H54 (cell line): ENCODE measurements at regions not wholly inside any gene's neighbourhood (a gene's known extent, or its start where the extent isn't known, plus 50 kb on each side); places are given as distances from the start of the nearest gene placed in this dataset.

Experiments used
- DNase-seq: peaks from one replicate; pipeline ENCODE4 v3.0.0; 2011; ENCODE audit warnings: low spot score, mixed read lengths; ENCODE audit not compliant: insufficient read length
- FAIRE-seq: peaks from 3 replicates; lab custom pipeline; 2011; peaks lifted over from hg19 to GRCh38; lab: Jason Lieb, UNC
- POLR2A ChIP-seq: IDR thresholded peaks from 2 replicates; pipeline ENCODE4 v1.6.1; 2011; ENCODE audit warnings: low read depth, mild to moderate bottlenecking, low read length

DNA sequence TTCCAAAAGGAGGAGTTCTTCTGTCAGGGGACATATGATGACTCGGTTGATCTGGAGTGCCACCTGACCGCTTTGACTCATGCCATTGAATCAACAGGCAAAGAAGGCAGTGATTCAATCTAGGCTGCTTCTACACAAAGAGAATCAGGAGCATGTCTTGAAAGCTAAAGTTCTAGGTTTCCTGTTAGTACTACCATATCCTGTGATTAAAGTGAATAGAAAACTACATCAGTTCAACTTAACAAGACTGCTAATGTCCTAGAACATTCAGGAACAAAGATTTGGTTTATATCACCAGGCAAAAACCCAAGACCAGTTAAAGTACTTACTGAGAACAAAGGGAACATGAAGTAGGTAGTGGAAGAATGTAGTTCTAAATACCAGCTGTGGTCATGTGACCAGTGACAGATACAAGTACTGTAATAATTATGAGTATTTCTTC, 216.8 kb upstream of the SGK1 start:
- no peak for TF ChIP-seq POLR2A
- DNase-seq, result no peak
- FAIRE-seq, result no peak

DNA sequence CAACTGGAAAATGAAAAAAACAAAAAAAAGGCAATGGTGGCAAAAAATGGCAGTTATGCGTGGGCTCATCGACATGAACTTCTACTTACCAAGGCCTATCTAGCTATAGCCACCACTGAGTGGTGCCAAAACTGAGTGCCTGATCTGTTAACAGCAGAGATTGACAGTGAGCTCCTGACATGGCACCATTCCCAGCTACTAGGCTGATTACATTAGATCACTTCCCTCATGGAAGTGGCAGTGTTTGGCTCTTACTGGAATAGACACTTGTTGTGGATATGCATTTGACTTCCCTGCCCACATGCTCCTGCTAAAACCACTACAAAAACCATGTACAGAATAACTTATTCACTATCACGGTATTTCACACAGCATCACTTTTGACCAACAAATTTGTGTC, 216.1 kb upstream of the SGK1 start:
- DNase-seq (no peak), FAIRE-seq (no peak)
- no peak for TF ChIP-seq POLR2A

DNA sequence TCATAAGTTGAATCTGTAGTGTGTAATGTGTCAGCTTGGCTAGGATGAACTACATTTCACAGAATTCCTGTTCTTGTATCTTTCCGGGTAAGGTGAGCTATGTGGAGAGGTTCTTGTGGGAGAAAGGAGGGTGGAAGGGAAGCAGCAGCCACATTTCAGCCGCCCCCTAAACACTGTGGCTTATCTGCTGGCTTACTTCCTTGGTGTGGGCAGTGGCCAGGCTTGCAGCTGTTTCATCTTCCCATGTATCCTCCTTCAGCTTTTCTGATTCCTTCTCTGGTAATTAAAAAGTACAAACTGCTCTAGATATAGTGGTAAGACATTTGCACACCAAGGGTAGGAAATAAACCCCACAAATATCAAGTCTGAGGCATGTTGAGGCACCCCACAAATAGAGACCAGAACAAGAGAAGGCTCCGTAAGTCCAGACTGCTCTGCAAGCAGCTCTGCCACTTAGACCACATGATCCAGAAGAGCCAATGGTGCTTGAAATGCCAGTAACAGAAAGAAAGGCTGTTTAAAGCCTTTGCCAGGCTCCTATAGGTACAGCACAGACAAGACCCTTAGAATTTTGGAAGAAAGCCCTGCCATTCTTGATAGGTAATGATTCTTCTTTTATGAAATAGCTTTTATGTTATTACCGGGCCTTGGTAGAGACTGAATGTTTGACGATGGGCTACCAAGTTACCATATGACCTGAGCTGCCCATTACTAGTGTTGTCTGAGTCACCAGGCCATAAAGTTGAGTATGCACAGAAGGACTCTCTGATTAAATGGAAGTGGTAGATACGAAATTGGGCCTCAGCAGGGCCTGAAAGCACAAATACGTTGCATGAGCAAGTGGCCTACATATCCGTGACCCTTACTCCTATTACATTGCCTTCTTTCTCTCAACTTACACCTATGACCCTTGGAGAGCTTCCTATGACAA, 215.0 kb upstream of the SGK1 start:
- no peak for FAIRE-seq
- no peak for TF ChIP-seq POLR2A
- no peak for DNase-seq

DNA sequence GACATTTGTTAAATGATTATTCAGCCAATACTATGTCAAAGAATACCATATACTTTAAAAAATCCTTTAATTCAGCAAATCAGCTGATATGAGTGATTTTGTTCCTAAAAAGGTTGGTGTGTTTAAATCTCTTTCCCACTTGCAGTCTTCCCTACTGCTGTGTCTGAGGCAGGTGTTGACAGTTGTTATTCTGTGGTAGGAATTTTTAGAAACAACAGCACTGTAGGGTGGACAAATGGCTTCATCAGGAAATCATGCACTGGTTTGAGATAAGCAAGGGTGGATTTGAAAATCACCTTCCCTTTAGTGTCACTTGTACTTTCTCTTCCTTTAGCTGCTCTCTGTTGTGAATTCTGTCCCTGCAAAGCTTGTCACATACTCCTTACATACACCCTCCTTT, 213.7 kb upstream of the SGK1 start:
- FAIRE-seq, result no peak
- TF ChIP-seq POLR2A, result no peak

DNA sequence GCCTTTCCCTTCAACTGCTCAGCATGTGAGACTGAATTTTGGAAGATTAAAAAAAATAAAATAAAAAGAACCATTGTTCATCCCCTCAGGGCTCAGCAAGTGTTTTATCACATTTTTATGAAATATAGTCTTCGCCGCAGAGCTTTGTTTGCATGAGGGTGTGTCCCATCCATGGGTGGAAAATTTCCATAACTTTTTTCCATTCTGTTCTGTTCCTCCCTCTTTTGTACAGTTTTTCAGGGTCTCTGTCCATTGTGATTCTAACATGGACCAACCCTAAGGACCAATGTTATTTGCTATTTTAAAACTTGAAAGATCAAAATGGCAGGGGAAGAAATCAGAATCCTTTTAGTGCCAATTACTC, 213.3 kb upstream of the SGK1 start:
- no peak for TF ChIP-seq POLR2A
- FAIRE-seq, result no peak
- no peak for DNase-seq

More for the DNA sequence above, 213.7 kb upstream of the SGK1 start:
- DNase-seq, result no peak

DNA sequence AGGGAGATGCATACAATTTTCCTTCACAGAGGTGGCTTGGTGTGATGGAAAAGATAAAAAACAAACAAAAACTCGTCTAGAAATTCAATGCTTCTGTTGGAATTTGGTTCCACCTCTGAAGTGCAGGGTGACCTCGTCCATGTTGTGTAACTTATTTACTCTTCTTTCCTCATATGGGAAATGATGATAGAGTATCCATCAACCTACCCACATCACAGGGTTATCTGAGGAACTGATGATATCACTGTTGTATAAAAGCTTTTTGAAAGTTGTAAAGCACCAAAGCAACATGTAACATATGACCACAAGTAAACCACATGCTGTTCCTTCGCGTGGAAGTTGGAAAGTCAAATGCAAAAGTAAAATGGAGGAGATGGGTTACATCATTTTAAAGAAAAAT, 212.0 kb upstream of the SGK1 start:
- FAIRE-seq (no peak), DNase-seq (no peak)
- no peak for TF ChIP-seq POLR2A

DNA sequence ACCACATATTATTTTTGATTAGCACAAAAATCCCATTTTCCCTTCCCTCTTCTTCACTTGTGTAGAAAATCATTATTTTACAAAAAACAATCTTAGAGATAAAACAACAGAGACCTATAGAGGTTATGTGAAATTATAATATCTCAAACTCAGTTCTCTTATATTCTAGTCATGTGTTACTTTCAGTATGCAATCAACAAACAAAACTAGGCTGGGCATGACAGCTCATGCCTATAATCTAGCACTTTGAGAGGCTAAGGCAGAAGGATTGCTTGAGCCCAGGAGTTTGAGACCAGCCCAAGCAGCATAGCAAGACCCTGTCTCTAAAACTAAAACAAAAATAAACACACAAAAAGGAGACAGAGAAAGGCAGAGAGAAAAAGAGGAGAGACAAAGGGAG, 211.4 kb upstream of the SGK1 start:
- TF ChIP-seq POLR2A, result no peak
- DNase-seq, result no peak
- no peak for FAIRE-seq

DNA sequence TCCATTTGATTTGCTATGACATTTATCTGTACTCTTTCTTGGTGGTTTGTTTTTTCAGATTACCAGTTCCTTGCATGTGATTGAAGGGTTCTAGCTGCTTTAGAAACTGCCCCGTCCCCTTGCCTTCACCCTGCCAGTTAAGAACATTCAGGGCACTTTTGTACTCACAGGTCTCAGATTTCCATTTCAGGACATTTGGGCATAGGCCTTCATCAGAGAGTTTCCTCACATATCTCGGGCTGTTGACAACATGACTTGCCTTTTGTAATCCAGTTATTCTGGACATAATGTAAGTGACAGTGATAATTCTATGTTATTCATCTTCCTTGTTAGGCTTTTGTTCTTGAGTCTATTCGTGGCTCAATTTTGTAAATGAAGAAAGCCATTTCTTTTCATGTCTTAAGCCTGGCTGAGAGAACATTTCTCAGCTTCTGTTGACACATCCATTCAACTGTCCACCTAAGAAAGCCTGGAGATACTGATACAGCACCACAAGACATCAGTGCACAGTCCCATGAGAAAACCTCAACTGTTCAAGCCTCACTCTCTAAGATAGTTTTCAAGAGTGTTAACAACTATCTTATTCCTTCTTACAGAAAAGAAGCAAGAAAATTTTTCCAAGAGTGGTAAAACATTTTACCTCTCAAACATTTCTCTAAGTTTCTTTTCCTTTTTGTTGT, 209.3 kb upstream of the SGK1 start:
- no peak for TF ChIP-seq POLR2A
- no peak for DNase-seq
- FAIRE-seq, result no peak

DNA sequence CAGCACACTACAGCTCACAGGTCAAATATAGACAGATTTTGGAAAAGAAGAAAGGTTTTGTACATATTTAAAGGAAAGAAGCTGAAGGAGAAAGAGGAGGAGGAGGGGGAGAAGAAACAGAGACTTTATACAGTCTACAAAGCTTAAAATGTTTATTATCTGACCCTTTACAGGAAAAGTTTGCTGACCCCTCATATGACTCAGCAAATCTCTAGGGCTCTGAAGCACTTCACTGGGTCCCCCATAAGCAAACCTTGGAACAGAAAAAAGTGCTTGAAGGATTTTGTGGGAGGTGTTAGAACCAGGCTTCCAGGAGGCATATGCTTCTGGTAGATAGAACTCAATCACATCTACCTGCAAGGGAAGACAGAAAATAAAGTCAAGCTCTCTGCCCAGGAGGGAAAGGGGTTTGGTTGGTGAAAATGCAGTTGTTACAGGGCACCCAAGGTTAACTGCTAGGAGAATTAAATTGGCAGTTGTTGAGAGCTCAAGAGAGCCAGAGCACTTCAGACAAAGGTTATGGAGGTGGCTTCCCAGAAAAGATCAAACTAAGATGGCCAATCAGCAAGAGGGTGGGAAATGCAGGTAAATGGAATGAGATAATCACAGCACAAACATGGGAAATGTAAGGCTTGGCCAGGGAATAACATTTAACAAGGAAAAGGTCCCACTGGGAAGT, 207.4 kb upstream of the SGK1 start:
- FAIRE-seq (no peak), DNase-seq (no peak)
- no peak for TF ChIP-seq POLR2A

DNA sequence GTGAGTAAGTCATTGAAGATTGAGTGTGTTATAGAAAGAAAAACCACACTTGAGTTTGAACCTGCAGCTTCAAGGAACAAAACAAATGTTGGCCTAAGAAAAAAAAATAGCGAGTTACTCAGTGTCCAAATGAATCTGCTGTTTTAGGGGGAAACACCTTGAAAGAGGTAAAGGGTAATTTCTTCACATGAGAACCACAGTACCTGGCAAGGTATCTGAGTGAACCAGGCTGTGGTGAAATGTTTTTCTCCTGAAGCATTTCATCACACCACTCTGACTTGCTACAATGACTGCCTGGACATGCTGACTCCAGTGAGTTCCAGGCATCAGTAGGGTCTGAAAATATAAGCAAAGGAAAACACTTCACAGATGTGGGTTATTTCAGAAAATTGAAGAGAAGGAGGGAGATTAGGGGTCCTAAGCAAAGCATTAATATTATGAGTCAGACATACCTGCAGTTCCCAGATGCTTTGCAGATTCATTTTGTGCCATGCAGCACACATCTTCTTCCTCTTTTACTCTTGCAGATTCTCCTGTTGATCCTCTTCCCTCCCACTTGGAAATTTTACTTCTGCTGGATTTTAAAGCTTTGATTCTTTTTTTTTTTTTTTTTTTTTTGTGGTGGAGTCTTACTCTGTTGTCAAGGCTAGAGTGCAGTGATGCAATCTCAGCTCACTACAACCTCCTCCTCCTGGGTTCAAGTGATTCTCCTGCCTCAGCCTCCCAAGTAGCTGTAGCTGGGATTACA, 206.2 kb upstream of the SGK1 start:
- TF ChIP-seq POLR2A, result no peak
- no peak for DNase-seq
- FAIRE-seq, result no peak

DNA sequence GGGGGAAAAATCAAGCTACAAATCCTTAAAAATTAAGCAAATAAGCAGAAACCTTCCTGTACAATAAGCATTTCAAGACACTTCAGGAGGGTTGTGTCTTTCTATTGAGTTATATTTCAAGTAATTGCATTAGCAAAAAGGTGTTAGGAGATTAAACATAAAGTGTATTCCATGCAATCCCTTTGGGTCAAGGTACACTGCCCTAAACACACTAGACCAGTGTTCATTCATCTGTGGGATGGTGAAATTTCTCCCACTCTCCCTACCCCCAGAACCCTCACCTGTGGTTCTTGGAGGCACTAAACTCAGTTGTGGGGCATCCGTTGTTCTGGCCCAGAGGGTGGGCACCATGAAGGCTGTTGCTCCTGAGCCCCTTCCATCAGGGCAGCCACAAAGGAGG, 205.1 kb upstream of the SGK1 start:
- no peak for FAIRE-seq
- no peak for DNase-seq
- no peak for TF ChIP-seq POLR2A

DNA sequence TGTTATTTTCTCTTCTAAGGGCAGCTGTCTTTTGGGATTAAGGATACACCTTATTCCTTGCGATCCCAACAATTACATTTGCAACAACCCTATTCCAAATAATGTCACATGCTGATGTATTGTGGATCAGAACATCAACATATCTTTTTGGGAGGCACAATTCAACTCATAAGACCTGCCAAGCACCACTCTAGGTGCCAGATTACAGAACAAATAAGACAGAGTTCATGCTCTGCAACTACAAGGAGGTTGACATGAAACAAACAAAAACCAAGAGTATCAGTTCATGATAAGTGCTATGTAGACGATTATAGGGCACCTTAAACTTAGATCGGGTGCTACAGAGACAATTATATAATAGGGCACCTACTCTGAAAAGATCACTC, 203.2 kb upstream of the SGK1 start:
- no peak for DNase-seq
- no peak for FAIRE-seq
- TF ChIP-seq POLR2A, result no peak
